ENCODE measurements at regions not wholly inside any gene's neighbourhood (a gene's known extent, or its start where the extent isn't known, plus 50 kb on each side); places are given as distances from the start of the nearest gene placed in this dataset.
"Not testable (repeated sequence)": the region's sequence is repeated elsewhere in the genome, so short reads cannot be mapped to it uniquely, and the experiment has no call there.

GRCh38 chr1:83306811-83307210 lies 692.1 kb downstream of the TTLL7 start:
- not testable (repeated sequence) for TF ChIP-seq CTCF, MAX (IDR thresholded peaks at IDR 0.05; ENCODE audit: low read depth, low read length)

Measured in NB4 (cell line).